Stimulated activated CD4-positive, alpha-beta T cell treated with anti-CD3 and anti-CD28 coated beads, Interleukin-2, amount 100 ng/mL, for 24 hours (primary cell): ENCODE measurements at regions not wholly inside any gene's neighbourhood (a gene's known extent, or its start where the extent isn't known, plus 50 kb on each side); places are given as distances from the start of the nearest gene placed in this dataset.
"Not testable (repeated sequence)": the region's sequence is repeated elsewhere in the genome, so short reads cannot be mapped to it uniquely, and the experiment has no call there.

Experiments used
- DNase-seq, 2 donors: peaks; one replicate each; pipeline ENCODE4 v3.0.0-alpha.2; 2020

GRCh38 chr1:120357046-120357445 is 57.8 kb upstream of the NBPF8 start:
- peak; percentile 51 to 55 for DNase-seq

GRCh38 chr1:120356170-120356569 is 58.7 kb upstream of the NBPF8 start:
- DNase-seq, result peak in 1 of 2 donors; percentile 0

DNA sequence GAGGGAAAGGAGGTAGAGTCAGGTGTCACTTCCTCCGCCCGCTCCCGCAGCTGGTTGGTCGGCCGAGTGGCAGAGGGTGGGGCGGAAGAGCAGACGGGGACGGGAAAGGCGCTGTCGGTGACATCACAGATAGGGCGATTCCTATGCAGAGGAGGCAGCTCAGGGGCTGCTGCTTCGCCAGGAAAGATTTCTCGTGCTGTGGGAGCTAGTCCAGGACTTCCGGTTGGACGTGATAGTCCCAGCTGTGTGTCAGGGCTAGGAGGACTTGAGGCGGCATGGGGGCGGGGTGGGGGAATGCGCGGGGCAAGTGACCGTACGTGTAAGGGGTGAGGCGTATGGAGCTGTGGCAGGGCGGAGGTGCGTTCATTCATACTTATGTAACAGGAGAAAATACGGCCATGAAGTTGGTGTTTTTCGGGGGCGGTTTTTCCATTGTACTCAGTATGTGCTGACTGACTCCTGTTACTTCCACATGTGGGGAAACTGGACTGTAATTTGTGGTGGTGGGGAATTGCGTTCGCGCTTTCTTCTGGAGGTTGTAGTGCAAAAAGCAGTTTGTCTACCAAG is 60.1 kb upstream of the NBPF8 start:
- peak; percentile 32 to 57 for DNase-seq

DNA sequence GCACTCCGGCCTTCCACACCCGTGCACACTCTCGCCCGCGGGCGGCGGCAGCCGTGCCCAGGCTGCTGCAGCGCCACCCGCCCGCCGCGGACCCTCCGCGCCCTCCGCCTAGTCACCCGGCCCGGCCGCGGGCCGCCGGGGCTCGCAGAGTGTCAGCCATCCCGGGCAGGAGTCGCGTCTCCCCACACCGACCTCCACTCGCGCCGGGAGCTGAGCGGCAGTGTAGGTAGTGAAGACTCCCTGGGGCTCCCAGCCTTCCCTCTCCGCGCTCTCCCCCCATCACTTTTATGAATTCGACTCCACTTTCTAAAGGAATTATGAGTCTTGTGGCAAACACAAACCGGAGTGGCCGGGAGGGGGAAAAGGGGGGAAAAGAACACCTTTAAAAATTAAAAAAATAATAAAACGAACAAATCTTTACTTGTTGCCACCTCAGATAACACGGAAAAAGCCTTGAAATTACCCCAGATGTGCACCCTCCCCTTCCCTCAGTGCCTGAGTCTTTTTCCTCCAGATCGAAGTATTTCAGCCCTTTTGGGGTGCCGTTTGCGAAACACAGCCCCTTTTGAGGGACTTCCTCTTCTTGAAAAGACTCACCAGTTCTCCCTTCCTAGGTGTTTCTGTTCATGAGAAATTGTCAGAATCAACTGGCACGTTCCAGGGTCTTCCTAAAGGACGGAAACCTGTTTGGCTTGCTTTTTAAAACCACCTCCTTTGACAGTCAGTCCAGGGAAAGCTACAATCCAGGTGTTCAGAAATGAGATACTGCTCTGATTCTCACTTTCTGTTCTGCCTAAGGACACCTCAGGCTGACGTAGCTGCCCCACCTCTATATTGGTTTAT is 72.4 kb upstream of the NBPF8 start:
- peak; percentile 17 to 24 for DNase-seq

DNA sequence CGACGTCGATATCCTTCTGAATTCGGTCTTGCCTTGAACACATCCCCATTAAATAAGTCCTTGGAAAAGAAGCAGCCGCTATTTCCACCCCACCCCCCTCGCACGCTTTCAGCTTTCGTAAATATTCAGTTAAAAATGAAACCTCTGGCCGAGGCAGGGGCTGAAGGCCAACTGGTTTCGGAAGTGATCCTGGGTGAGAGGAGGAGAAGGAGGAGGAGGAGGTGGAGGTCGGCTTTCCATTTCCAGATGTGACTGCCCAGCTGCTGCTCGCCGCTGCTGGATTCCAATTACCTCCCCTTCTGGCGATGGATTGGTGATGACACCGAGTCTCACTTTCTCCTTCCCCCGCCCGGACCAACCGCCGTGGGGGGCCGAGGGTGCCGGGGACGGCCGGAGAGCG is 73.1 kb upstream of the NBPF8 start:
- peak; percentile 5 to 17 for DNase-seq

DNA sequence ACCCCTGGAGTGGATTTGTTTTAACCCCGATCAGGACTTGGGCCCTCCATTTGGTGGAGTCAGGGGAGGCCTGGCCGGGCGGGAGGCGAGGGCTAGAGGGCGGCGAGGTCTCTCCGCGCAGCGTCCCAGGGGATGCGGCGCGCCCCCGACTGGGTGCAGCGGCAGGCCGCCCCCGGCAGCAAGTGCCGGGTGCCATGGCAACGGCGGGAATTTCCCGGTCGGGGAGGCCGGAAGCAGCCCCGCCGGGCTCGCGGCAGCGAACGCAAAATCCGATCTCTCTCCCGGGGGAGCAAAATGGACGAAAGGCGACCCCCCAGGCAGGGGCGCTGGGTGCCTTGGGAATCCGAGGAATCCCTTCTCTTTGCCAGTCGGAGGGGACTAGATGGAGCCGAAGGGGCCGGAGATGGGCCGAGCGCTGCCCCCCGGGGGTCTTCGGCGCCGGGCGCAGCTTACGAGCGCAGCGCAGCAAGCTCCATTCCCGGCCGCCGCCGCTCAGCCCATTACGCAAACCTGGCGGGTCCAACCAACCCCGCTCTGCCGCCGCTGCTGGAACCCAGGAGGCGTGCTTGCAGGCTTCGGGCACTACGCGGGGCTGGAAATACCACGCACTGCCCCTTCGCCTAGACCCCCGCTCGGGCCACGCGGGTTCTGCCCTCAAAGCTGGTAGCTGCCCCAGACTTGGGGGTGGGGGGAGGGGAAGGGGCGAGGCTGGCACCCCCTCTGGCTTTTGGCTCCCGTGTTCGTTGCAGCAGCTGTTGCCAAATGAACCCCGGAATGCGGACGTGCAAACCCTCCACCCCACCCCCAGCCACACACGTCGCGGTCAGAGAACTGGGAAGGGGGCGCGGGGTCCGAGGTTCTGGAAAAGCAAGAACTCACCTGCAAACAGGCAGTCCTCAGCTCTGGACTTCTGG is 73.7 kb upstream of the NBPF8 start:
- peak; percentile 59 for DNase-seq

- not testable (repeated sequence) for DNase-seq
These were observed 99.1 kb upstream of the NBPF8 start for GRCh38 chr1:120315738-120316137.

- DNase-seq, result not testable (repeated sequence)
These were observed 102.9 kb upstream of the NBPF8 start for GRCh38 chr1:120311930-120312329.

- DNase-seq, result not testable (repeated sequence)
These were observed 105.8 kb upstream of the NBPF8 start for GRCh38 chr1:120308940-120309578.

GRCh38 chr1:120305046-120305445 is 109.8 kb upstream of the NBPF8 start:
- DNase-seq, result not testable (repeated sequence)

- not testable (repeated sequence) for DNase-seq
These were observed 110.5 kb upstream of the NBPF8 start for GRCh38 chr1:120304341-120304740.

DNA sequence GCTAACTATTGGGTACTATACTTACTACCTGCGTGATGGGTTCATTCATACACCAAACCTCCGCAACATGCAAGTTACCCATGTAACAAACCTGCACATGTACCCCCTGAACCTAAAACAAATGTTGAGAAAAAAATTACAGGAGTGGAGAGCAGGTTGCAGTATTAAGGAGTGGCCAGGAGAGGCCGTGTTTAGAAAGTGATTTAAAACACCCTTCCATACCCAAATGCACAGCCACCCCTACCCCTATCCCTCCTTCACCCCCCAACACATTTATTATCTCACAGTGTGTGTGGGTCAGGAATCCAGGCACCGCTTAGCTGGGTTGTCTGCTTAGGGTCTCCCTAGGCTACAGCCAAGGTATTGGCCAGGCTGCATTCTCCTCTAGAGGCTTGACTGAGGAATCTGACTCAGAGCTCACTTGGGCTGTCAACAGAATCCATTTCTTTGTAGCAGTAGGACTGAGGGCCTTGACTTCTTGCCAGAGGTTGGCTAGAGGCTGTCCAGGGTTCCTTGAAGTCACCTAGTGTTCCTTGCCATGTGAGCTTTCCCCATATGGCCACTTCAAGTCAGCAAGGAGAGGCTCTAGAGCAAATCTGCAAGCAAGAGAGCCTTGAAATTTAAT is 115.3 kb upstream of the NBPF8 start:
- not testable (repeated sequence) for DNase-seq

- not testable (repeated sequence) for DNase-seq
These were observed 116.3 kb upstream of the NBPF8 start for GRCh38 chr1:120298487-120298886.

GRCh38 chr1:120297345-120297953 is 117.4 kb upstream of the NBPF8 start:
- not testable (repeated sequence) for DNase-seq

- DNase-seq, result not testable (repeated sequence)
These were observed 113.8 kb upstream of the SEC22B start for GRCh38 chr1:120290105-120290504.

GRCh38 chr1:120289601-120290074 is 113.3 kb upstream of the SEC22B start:
- not testable (repeated sequence) for DNase-seq

- not testable (repeated sequence) for DNase-seq
These were observed 112.7 kb upstream of the SEC22B start for GRCh38 chr1:120288814-120289600.

DNA sequence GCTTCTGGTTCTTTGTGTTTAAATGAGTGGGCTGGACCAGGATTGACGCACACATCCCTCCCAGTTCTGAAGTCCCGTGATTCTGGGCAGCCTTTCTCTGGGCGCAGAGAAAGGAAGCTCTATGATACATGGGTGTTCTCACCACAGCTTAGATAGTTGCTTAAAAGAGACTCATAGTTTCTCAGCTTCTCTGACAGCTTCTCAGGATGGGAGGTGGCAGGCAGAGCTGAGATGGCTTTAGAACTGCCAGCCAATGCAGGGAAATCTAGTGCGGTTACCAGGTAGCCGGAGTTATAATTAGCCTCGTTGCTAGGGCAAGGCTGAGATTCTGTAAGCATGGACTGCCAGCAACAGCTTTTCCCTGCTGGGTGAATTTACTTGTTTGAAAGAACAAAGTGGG is 111.8 kb upstream of the SEC22B start:
- not testable (repeated sequence) for DNase-seq

DNA sequence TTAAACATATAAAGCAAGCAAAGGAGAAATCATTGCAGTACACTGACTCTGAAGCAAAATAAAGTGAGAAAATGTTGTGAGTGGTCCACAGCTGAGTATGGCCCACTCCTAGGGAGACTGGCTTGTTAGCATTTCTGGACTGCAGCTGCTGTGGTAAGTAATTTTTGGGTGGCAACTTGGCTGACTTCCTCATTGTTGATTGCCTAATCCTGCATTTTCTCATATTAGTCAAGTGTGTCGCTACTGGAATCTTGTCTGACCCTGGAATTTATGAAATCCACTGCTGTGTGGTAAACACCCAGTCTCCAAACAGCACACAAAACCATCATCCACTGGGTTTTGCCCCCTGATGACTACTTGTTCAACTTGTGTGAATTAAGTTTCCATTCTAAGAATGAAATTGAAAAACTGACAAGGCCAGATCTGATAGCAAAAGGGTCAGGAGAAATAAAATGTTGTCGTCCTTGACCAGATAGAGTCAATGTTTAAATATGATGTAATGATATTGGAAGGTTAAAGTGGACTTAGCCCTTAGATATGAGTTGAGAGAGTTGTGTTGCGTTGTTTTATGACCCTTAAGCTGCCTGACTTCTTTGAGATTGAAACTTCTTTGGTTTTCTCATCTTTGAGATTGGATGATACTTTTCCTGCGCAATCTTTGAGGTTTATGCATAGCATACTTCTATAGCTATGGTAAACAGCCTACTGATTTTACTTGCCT is 106.6 kb upstream of the SEC22B start:
- not testable (repeated sequence) for DNase-seq

DNA sequence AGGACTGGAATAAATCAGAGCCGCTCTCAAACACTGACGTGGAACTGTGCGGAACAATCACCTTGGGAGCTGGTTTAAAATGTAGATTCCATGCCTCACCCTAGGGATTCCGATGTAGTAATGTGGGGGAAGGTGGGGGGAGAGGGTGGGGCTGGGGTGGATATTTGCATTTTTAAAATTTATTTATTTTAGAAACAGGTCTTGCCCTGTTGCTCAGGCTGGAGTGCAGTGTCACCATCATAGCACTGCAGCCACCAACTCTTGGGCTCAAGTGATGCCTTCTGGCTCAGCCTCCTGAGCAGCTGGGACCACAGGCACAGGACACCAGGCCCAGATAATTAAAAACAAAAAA is 101.9 kb upstream of the SEC22B start:
- DNase-seq, result not testable (repeated sequence)
